GM21529 (cell line): ENCODE measurements at regions not wholly inside any gene's neighbourhood (a gene's known extent, or its start where the extent isn't known, plus 50 kb on each side); places are given as distances from the start of the nearest gene placed in this dataset.
"Not testable (repeated sequence)": the region's sequence is repeated elsewhere in the genome, so short reads cannot be mapped to it uniquely, and the experiment has no call there.

Experiments used
- ATAC-seq: cut with Tn5 transposase; IDR thresholded peaks from one replicate; pipeline ENCODE4 v1.9.1; 2021; ENCODE audit not compliant: unreplicated experiment

DNA sequence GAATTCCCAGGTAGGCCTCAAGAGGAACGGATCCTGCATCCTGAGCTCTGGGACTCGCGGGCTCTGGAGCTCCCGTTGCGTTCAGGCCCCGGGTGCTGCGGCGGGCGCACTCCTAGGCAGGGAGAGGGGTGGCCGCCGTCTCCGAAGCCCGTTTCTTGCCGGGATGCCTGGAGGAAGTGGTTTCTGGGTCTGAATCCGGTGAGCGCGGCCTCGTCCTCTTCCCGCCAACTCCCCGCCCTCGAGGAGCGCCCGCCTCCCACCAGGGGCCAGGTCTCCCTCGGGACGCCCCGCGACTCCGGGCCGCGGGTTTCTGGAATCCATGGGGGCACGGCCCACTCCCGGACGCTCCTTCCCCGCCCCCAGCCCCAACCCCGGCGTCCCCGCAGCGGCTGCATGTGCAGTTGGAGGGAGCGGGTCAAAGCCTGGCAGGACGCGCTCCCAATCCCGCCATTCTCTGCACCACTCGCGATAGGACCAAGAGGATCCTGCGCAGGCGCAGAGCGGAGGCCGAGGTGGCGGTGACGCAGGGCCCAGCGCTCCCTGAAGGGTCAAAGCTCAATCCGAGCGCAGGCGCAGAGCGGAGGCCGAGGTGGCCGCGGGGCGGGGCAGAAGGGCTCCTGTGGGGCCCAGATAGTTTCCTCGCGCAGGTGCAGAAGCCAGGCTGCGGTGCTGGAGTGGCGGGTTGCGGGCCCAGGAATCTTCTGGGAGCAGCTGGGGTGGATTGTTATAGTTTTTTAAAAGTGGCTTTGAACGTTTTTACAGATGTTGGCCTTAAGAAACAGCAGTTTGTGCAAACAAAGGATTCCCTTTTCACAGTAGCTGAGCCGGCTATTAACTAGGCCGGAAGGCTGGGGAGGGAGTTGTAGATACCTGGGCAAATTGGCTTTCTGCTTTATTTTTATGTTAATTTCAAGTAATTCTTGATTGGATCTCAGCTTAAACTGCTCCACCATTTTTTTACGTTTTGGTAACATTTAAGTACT, 796.4 kb downstream of the AACS start:
- ATAC-seq, result no peak

DNA sequence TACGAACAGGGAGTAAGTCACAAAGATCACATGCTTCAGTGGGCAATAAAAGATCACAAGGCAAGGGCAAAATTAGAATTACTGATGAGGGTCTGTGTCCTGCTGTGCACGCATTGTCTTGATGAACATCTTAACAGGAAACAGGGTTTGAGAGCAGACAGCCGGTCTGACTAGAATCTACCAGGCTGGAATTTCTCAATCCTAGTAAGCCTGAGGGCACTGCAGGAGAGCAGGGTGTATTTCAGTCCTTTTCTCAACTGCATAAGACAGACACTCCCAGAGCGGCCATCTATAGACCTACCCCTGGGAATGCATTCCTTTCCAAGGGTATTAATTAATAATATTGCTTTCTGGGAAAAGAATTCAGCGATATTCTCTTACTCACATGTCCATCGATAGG, 800.0 kb downstream of the AACS start:
- ATAC-seq, result not testable (repeated sequence)

DNA sequence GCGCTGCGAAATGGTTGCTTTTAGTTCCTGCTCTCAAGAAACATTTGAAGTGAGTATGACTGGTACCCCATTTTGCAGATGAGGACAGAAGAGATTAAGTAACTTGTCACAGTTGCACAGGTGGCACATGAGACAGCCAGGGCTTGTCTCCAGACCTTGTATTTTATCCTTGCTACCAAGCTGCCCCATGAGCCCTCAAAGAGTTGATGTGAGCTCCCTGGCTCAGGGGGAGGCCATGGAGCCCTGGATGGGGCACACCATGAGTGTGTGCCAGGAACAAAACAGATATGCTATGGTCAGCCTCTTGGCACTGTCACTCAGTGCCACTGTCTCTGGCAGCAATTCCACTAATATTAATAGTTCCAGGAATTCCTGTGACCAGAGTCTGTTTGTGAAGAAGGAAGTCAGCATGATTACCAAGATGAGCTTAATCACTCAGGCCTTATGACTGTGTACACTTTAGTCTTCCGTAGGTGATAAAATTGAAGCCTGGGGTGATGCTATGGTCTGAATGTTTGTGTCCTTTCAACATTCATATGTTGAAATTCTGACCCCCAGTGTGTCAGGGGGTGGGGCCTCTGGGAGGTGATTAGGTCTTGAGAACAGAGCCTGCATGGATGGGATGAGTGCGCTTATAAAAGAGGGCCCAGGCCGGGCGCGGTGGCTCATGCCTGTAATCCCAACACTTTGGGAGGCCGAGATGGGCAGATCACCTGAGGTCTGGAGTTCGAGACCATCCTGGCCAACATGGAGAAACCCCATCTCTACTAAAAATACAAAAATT, 806.8 kb downstream of the AACS start:
- no peak for ATAC-seq

DNA sequence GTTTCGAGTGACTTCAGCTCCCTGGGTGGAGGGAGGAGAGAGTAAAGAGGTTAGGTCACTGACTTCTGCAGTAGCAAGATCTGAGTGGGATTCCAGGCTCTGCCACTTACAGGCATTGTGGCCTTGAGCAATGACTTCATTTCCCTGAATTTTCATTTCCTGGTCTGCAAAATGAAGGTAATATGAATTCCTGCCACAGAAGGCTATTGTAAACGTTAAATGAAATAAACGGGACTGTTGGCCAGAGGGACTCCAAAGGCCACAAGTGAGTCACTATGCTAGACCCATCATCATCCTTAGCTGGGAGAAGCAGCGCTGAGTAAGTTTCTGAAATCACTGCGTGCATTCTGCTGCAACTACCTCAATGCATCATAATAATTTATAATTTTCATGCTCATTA, 807.8 kb downstream of the AACS start:
- ATAC-seq, result no peak

DNA sequence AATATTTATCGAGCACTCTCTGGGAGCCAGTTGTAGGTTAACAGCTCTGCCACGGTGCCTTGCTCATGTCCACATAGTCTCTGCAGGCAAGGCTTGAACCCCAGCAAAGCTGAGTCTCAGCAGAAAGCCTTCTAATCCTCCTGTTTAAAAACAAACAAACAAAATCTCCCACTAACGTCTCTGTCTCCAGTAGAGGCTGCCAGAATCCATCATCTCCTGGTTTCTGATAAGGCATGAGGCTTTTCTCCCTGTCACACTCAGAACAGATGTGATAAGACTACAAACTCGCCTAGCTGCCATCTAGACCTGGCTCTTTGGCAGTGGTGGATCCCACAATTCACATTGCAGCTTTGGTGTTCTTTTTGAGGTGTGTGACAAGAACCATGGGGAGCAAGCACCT, 813.2 kb downstream of the AACS start:
- no peak for ATAC-seq

DNA sequence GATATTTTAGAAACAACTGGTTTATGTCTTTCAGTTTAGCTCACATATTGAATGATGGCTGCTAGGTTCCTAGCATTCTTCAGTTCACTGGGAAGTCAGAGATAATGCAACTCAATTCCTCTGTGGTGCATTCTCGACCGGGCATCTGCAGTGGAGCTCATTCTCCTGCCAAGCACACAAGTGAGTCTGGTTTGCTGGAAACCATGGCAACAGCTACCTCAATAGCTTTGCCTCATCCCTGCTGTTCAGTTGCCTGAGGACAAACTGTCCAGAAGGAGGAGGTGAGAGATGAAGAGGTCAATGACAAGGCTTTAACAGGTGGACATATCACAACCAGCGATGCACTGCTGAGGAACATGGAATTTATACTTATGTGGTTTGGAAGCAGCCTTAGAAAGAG, 816.9 kb downstream of the AACS start:
- no peak for ATAC-seq

DNA sequence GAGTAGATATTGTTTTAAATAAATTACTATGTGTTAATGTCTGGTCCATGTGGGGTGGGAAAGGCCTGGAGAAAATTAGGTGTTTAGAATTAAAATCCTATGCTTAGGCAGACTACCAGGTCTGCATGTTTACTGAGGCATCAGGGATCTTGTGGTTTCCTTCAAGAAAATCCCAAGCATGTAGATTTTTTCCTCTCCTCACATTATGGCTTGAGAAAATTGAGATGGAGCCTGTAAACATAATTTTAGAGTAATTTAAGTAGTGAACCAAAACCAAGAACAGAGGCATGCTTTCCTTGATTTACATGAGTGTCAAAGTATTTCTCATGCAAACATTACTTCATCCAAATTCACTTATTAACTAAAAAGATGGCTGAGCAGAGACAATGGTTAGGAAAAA, 823.7 kb downstream of the AACS start:
- no peak for ATAC-seq

DNA sequence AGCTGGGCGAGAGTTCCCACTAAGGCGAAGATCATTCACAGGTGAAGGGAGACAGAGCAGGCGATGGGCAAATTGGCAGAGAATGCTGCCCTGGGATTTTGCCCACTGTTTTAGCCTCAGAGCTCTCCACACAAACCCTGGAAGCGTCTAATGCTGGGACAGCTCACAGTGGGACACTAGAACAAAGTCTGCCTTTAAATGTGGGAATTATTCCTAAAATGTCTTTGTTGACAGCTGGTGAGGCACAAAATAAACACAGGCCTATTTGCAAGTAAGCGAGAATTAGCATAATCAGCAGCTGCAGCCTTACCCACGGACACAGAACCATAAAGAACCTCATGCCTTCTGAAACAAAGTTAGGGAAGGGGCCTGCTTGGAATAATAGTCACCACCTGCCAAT, 824.5 kb downstream of the AACS start:
- ATAC-seq, result no peak

DNA sequence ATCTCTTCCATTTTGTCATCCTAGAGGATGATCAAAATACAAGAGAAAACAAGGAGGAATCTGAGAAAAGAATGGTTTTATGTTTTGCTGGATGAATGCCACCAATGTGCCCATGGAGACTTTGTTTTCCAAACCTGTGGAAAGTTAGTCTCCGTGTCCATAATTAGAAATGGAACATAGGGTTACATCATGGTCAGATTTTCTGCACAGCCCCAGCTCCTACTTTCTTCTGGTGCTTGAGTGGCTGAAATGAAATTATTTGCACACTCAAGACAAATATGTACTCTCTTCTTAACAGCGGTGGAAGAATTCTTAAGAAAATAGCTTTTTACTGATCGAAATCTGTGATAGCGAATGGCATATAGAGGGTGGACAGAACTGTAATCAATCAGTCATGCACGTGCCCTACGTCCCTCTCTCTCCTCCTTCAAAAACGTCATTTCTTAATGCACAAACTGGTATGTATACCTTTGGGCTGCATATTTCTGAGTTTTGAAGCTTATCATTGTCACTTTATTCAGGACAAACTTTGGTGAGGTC, 825.2 kb downstream of the AACS start:
- no peak for ATAC-seq

DNA sequence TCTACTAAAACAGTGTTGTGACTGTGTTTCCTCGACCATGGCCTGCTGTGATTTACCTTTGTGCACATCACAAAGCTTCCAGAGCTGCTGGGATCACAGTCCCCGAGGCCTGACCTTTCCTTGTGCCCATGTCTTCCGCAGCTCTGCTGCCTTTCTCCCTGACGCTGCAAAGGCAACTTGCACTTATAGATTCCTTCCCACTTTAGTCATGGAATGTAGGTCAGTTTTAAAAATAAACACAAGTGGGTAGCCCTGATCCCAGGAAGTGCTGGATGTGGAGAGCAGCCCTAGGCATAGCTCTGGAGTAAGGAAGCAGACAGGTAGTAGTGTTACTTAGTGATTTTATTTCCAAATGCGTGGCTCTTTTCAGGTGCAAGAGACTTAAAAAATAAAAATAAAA, 825.7 kb downstream of the AACS start:
- ATAC-seq, result no peak

DNA sequence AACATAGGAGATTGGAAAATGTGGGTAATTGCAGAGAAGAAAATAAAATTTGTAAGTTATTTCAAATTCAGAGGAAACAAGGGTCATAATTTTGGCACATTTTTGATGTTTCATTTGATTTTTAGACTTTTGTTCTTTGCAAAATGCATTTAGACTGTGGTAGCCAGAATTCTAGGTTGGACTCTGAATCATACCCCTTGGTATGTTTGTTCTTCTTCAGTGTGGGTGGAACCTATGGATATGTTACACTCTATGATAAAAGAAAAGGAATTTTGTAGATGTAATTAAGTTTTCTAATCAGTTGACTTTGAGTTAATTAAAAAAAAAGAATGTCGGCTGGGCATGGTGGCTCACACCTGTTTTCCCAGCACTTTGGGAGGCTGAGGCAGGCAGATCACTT, 827.0 kb downstream of the AACS start:
- no peak for ATAC-seq

DNA sequence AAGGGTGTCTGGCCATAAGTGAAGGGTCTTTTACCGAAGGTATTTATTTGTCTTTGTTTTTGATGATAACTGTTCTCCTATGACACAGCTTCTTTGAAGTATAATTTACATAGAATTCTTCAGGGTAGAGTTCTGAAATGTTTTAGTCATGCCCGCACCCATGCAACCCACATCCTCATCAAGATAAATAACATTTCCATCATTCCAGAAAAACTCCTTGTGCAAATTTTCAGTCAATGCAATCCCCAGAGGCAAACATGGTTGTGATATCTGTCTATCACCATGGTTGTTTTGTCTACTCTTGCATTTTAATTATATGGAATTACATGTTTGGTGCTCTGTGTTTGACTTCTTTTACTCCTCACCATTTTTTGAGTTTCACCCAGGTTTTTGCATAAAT, 837.8 kb downstream of the AACS start:
- ATAC-seq, result no peak

DNA sequence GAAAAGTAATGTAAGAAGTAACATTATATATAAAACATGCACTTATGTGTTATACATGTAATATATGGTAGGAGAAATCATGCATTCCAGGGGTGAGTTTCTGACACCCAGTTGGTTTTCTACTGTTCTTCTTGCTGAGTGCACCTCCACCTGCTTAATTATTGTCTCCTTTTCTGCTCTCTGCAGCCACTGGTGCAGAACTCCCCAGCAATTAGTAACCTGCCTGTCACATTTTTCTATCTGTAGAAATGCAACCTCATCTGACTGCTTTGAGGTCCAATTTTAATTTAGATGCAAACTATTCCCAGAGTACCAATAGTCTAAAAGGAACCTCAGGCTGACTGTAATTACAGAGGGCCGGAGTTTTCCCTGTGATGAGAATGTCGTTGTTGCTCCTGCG, 842.1 kb downstream of the AACS start:
- ATAC-seq, result no peak

DNA sequence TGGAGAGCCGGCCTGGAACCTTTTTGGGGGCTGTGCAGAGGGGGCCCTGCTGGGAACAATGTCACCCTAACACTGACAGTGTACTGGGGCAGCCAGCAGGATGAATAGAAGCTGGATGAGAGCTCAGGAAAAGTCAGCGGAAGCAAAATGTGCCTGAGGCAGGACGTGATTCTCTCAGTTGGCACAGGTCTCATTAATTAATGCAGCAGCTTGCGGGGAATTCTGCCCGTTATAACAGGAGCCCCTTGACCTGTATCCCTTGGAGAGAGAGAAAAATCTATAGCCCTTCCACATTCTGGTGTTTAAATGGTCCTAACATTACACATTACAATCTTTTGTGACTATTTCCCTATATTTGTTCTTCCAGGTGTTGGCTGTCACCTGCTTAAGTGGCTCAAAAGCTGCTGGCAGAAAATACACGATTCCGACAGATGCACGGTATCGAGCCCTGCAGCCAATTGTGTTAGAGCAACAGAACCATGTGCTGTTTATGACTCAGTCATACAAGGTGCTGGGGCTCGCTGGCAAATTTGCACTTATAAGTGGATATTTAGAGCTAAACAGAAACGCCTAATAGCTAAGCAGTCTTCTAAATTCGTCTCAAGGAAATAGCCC, 854.7 kb downstream of the AACS start:
- ATAC-seq, result no peak

DNA sequence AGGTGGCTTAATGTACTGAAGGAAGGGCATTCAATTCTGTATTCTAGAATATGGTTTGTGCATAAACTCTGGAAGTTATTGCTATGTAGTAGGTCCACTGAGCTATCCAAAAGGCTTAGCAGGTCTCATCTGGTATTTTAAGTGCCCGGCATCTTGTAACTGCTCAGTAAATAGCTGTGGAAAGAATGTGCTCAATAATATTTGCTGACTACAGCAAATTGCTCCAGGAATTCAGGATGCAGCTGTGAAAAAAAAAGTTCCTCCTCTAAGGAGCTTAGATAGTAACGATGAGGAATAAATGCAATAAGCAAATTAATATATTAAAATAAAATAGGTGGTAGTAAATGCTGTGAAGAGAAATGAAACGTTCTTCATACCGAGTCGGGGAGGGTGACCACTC, 857.1 kb downstream of the AACS start:
- ATAC-seq, result no peak

DNA sequence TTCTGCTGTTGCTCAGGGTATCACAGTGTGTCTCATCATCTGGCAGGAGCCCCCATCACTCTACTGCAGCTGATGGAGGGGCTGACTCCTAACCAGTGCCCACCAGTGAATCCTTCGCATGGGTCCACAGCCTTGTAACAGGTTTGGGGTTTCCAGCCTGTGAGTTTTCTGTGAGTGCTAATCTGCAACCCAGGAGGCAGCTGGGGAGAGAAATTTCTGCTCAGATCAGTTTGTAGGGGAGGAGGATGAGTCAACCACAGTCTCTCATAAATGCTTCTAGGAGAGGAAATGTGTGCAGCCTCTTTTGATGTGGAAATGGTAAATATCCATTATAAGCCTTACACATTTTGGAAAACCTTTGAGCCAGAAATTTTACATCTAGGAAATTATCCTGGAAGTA, 871.3 kb downstream of the AACS start:
- ATAC-seq, result no peak

DNA sequence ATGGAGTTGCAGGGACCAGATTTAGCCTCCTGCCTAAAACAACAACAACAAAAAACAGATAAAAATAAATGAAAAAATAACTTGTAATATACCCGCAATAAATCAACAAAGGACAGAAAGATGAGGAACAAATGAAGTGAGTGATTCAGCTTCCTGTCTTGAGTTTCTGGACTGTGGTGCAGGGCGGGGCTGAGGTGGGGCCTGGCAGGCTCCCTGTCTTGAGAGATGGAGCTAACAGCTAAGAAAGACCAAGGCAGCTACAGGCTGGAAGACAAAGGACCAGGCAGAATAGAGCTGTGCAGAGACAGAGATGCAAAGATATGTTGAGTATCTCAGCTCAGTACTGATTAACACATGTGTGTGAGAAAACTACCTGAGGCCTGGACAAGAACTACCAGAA, 879.2 kb downstream of the AACS start:
- ATAC-seq, result no peak

DNA sequence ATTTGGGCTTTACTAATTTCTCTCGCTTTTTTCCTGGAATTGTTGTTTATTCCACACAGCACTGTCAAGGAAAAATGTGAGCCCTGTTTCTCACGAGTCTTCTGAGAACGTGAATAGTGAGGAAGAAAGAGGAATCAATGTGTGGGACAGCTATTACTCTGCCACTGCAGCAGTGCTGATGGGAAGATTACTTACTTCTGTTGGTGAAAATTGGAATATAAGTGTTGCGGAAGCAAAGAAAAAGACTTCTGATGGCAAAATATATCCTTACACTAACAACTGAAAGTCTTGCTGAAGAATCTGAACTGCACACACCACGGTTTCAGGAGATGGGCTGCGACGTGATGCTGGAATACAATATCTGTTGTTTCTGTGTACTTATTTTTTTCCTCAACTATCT, 884.2 kb downstream of the AACS start:
- ATAC-seq, result no peak

DNA sequence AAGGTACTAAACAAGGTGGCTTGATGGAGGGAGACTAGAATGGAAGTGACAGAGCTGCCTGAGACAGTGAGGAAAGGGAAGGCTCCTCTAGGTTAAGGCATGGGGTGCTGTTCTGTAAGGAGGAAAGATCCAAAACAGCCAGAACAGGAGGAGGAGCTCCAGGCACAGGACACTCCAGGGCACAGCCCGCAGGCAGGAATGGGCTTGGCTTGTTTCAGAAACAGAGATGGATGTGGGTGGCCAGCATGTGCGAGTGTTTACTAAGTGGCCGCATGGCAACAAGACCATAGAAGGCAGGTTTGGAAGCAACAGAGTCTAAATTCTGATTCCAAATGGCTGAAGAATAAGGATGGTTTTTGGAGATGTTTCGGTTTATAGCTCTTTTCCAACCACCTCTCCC, 889.1 kb downstream of the AACS start:
- ATAC-seq, result no peak

DNA sequence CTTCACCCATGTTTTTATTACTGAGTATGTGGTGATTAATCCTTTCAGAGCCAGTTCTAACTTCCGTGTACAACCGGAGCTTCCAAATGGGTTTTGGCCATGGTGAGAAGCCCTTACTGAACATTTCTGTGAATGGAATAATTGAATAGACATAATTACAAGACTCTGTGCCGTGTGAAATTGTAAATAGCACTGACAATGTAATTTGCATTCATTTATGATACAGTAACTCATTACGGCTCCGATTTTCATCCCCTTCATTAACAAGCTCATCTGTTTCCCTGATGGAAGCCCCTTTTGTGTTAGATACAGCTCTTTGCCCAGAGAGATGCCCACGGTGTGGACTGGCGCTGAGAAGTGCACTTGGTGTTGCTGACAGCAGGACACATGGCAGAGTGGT, 891.0 kb downstream of the AACS start:
- ATAC-seq, result no peak

DNA sequence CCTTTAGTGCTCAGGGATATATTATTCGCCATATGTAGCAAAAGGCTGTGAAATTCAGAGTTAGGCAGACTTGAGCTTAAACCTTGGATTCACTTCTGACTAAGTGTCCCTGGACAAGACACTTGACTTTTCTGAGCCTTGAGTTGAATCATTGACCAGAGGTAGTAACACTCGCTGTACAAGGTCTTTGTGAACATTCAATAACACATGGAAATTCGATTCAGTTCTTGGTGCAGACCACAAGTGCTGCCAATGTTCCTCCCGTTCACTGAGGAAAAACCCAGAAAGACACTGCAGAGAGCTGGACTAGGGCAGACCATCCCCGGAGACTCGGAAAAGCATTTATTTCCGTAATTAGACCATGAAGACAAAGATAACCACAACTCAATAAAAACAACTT, 901.4 kb downstream of the AACS start:
- ATAC-seq, result no peak

DNA sequence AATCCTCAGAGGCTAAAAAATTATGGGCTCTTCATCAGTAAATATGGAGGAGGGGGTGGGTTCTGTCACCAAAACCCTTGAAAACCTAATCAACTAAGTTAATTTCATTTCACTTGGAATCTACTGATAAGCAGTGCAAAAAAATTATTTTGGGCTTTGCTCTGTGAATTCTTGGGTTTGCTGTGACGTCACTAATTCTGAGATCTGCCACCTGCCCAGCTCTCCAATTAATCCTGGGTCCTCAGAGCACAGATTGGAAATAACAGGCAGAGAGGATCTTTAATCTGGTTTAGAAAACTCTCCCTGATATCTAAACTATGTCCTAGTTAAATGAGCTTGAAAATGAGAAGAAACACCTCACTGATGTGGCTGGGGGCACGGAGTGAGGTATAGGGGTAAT, 903.2 kb downstream of the AACS start:
- ATAC-seq, result no peak
